ENCODE measurements at regions not wholly inside any gene's neighbourhood (a gene's known extent, or its start where the extent isn't known, plus 50 kb on each side); places are given as distances from the start of the nearest gene placed in this dataset.

DNA sequence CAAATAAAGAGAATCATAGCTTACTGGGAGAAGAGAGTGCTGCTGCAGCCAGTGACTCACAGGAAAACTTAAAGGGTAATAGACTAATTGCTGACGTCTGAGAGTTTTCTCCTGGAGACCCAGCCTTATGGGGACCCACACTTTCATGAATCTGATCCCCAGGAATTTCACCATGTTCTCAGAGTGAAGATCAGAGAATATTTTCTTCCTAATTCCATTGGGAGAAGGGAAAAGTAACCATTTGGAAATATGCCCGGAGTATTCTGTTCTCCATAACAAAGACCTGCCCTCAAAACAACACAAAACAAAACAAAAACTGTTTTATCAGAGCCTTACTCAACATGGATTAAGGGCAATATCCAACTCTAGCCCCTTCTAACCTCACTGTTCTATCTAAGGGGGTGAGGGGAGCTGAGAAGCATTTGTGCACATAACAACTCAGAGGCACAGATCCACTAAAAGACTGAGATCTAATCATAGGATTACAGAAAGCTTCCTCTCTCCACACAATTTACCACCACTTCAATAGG is 168.2 kb upstream of the SSTR4 start:
- POLR2A ChIA-PET (ENCODE audit: low non-redundant PET): no interaction called here
- no peak overlapping the region for H3K27ac ChIP-seq
- DNase-seq (ENCODE audit: low spot score): no peak
- CTCF ChIA-PET: interaction anchor here (0.6 kb wide), 1 partner anchor 65 kb away, joined by 3 read pairs; no protein-coding TSS in a partner anchor
- TF ChIP-seq, protein P1, sequence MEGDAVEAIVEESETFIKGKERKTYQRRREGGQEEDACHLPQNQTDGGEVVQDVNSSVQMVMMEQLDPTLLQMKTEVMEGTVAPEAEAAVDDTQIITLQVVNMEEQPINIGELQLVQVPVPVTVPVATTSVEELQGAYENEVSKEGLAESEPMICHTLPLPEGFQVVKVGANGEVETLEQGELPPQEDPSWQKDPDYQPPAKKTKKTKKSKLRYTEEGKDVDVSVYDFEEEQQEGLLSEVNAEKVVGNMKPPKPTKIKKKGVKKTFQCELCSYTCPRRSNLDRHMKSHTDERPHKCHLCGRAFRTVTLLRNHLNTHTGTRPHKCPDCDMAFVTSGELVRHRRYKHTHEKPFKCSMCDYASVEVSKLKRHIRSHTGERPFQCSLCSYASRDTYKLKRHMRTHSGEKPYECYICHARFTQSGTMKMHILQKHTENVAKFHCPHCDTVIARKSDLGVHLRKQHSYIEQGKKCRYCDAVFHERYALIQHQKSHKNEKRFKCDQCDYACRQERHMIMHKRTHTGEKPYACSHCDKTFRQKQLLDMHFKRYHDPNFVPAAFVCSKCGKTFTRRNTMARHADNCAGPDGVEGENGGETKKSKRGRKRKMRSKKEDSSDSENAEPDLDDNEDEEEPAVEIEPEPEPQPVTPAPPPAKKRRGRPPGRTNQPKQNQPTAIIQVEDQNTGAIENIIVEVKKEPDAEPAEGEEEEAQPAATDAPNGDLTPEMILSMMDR (conservative IDR thresholded peaks at IDR 0.05; ENCODE audit: low read depth): no peak

- ChIA-PET POLR2A (ENCODE audit: low non-redundant PET) (no interaction called here), CTCF (interaction anchor here (0.5 to 0.6 kb wide), 2 partner anchors 20 to 1627 kb away, joined by 3 read pairs; no protein-coding TSS in a partner anchor)
- H3K27ac ChIP-seq: no peak overlapping the region
Observed at GRCh38 chr20:22878166-22878565, 156.9 kb upstream of the SSTR4 start.

GRCh38 chr20:22880277-22880676 is 154.8 kb upstream of the SSTR4 start:
- ChIA-PET POLR2A (ENCODE audit: low non-redundant PET) (no interaction called here), CTCF (interaction anchor here (0.5 to 0.7 kb wide), 4 partner anchors 11 to 244 kb away, joined by 3 to 11 read pairs (median 3); no protein-coding TSS in a partner anchor)
- H3K27ac ChIP-seq: no peak overlapping the region
- DNase-seq (ENCODE audit: low spot score): no peak
- TF ChIP-seq, protein P1 (conservative IDR thresholded peaks at IDR 0.05; ENCODE audit: low read depth): no peak

More at GRCh38 chr20:22878166-22878565, 156.9 kb upstream of the SSTR4 start:
- TF ChIP-seq, protein P1 (conservative IDR thresholded peaks at IDR 0.05; ENCODE audit: low read depth): no peak
- DNase-seq (ENCODE audit: low spot score): no peak

GRCh38 chr20:22887796-22888195 is 147.3 kb upstream of the SSTR4 start:
- POLR2A ChIA-PET (ENCODE audit: low non-redundant PET): no interaction called here
- H3K27ac ChIP-seq: no peak overlapping the region
- CTCF ChIA-PET: no interaction called here

GRCh38 chr20:22890594-22891300 is 144.4 kb upstream of the SSTR4 start:
- POLR2A ChIA-PET (ENCODE audit: low non-redundant PET): interaction anchor here (0.6 kb wide), 1 partner anchor 1636 kb away, joined by 3 read pairs; no protein-coding TSS in a partner anchor
- no peak for DNase-seq (ENCODE audit: low spot score)
- CTCF ChIA-PET: no interaction called here

More at GRCh38 chr20:22887796-22888195, 147.3 kb upstream of the SSTR4 start:
- TF ChIP-seq, protein P1 (conservative IDR thresholded peaks at IDR 0.05; ENCODE audit: low read depth): no peak
- DNase-seq (ENCODE audit: low spot score): no peak

GRCh38 chr20:22901164-22901563 is 133.9 kb upstream of the SSTR4 start:
- ChIA-PET CTCF (no interaction called here), POLR2A (ENCODE audit: low non-redundant PET) (interaction anchor here (0.5 kb wide), 1 partner anchor 19 kb away, joined by 3 read pairs; no protein-coding TSS in a partner anchor)
- TF ChIP-seq, protein P1 (conservative IDR thresholded peaks at IDR 0.05; ENCODE audit: low read depth): no peak
- H3K27ac ChIP-seq: no peak overlapping the region
- no peak for DNase-seq (ENCODE audit: low spot score)

More at GRCh38 chr20:22890594-22891300, 144.4 kb upstream of the SSTR4 start:
- TF ChIP-seq, protein P1 (conservative IDR thresholded peaks at IDR 0.05; ENCODE audit: low read depth): no peak
- H3K27ac ChIP-seq: no peak overlapping the region
